Gastrocnemius medialis (tissue), 4 donors: ENCODE measurements at regions not wholly inside any gene's neighbourhood (a gene's known extent, or its start where the extent isn't known, plus 50 kb on each side); places are given as distances from the start of the nearest gene placed in this dataset.
"Not testable (repeated sequence)": the region's sequence is repeated elsewhere in the genome, so short reads cannot be mapped to it uniquely, and the experiment has no call there.

ENCODE experiments used
- CTCF ChIP-seq, 5 experiments: fragments of 450-650 bp in 3 of 5; fragments of 200-600 bp in 2 of 5; sonication (generic) in 2 of 5; IDR thresholded peaks in 4 of 5; conservative IDR thresholded peaks in 1 of 5; 1 replicate in 4 of 5; 2 replicates in 1 of 5; pipeline ENCODE4 v1.5.1; 2016 to 2019; ENCODE audit warnings: antibody characterized with exemption in 5 of 5, mild to moderate bottlenecking in 3 of 5, moderate library complexity in 3 of 5
- POLR2A ChIP-seq, 2 donors: fragments of 450-650 bp; IDR thresholded peaks; one replicate each; pipeline ENCODE4 v1.6.1; 2017; ENCODE audit warnings: antibody characterized with exemption in 2 of 2, mild to moderate bottlenecking in 2 of 2, moderate library complexity in 2 of 2

- TF ChIP-seq CTCF (IDR thresholded peaks at IDR 0.05 in 4 of 5, conservative IDR thresholded peaks at IDR 0.05 in 1 of 5); POLR2A (IDR thresholded peaks at IDR 0.05): not testable (repeated sequence)
Measured at GRCh38 chr16:32897782-32898181, 221.8 kb upstream of the TP53TG3 start.
